NB4 (cell line): ENCODE measurements at regions not wholly inside any gene's neighbourhood (a gene's known extent, or its start where the extent isn't known, plus 50 kb on each side); places are given as distances from the start of the nearest gene placed in this dataset.

Experiments used
- CTCF ChIP-seq: IDR thresholded peaks from one replicate; pipeline ENCODE4 v1.5.1; 2012; ENCODE audit warnings: low read depth, low read length
- MAX ChIP-seq: IDR thresholded peaks from 2 replicates; pipeline ENCODE4 v1.6.1; 2011; ENCODE audit warnings: low read depth, low read length

- TF ChIP-seq MAX (no peak), CTCF (no peak)
Measured at GRCh38 chr3:187458383-187458782, 90.2 kb downstream of the RTP4 start.
